ENCODE measurements at regions not wholly inside any gene's neighbourhood (a gene's known extent, or its start where the extent isn't known, plus 50 kb on each side); places are given as distances from the start of the nearest gene placed in this dataset.

- no peaks in the 10 kb centered on the region for H3K27me3 ChIP-seq (ENCODE audit: insufficient read depth)
- H3K9ac ChIP-seq, result no peak overlapping the region
- H3K4me2 ChIP-seq, result no peak overlapping the region
- H3K4me3 ChIP-seq (ENCODE audit: low read depth in 2 of 2, low read length in 1 of 2), result no peak overlapping the region
- H3K27ac ChIP-seq (ENCODE audit: low read depth in 2 of 2, low read length in 1 of 2), result no peak overlapping the region
- POLR2A ChIA-PET, result interaction anchor here (0.8 kb wide), 1 partner anchor 22 kb away, joined by 4 read pairs; no protein-coding TSS in a partner anchor
- no peak for DNase-seq
- TF ChIP-seq YY1 (IDR thresholded peaks at IDR 0.05; ENCODE audit: low read depth) (no peak), RFX5 (IDR thresholded peaks at IDR 0.05; ENCODE audit: low read length) (no peak), MXI1 (IDR thresholded peaks at IDR 0.05; ENCODE audit: low read depth, low read length) (no peak), GATA2 (CRISPR knock-in tag; IDR thresholded peaks at IDR 0.05) (no peak), TCF12 (IDR thresholded peaks at IDR 0.05) (no peak), SIN3A (IDR thresholded peaks at IDR 0.05; ENCODE audit: borderline replicate concordance, low read depth, low read length) (no peak), REST (IDR thresholded peaks at IDR 0.05; ENCODE audit: low read depth, low read length) (no peak), JUND (IDR thresholded peaks at IDR 0.05) (no peak), NRF1 (IDR thresholded peaks at IDR 0.05; ENCODE audit: low read depth, low read length) (no peak), NFIC (IDR thresholded peaks at IDR 0.05; ENCODE audit: borderline replicate concordance) (no peak)
- no peaks in the 10 kb centered on the region for H3K9me3 ChIP-seq
- CTCF ChIA-PET, result interaction anchor here (1.0 kb wide), 1 partner anchor 136 kb away, joined by 3 read pairs; no protein-coding TSS in a partner anchor
- H3K4me1 ChIP-seq (ENCODE audit: control insufficient read depth in 1 of 2, insufficient read depth in 2 of 2, low read depth in 1 of 2, low read length in 1 of 2), result no peaks in the 10 kb centered on the region
- H4K20me1 ChIP-seq (ENCODE audit: insufficient read depth), result no peaks in the 10 kb centered on the region
- no peaks in the 10 kb centered on the region for H3K79me2 ChIP-seq (ENCODE audit: insufficient read depth)
- no peak overlapping the region for H2AFZ ChIP-seq (ENCODE audit: low read depth)
- H3K9me2 ChIP-seq, result no peaks in the 10 kb centered on the region
- no peaks in the 10 kb centered on the region for H3F3A ChIP-seq (replicated peaks; ENCODE audit: insufficient read depth)
- no peaks in the 10 kb centered on the region for H3K36me3 ChIP-seq (replicated peaks in 1 of 2; ENCODE audit: control insufficient read depth in 1 of 2, insufficient read depth in 2 of 2, low read length in 1 of 2)
These were observed 650.7 kb upstream of the HS6ST1 start for GRCh38 chr2:128969374-128969773.

- Histone ChIP-seq H3K4me1 (ENCODE audit: control insufficient read depth in 1 of 2, insufficient read depth in 2 of 2, low read depth in 1 of 2, low read length in 1 of 2) (no peaks in the 10 kb centered on the region), H4K20me1 (ENCODE audit: insufficient read depth) (no peaks in the 10 kb centered on the region), H3K79me2 (ENCODE audit: insufficient read depth) (no peaks in the 10 kb centered on the region), H3K9me3 (no peaks in the 10 kb centered on the region), H3K36me3 (replicated peaks in 1 of 2; ENCODE audit: control insufficient read depth in 1 of 2, insufficient read depth in 2 of 2, low read length in 1 of 2) (no peaks in the 10 kb centered on the region), H3F3A (replicated peaks; ENCODE audit: insufficient read depth) (no peaks in the 10 kb centered on the region), H3K27me3 (ENCODE audit: insufficient read depth) (no peaks in the 10 kb centered on the region), H3K9me2 (no peaks in the 10 kb centered on the region), H3K9ac (no peak overlapping the region), H3K27ac (ENCODE audit: low read depth in 2 of 2, low read length in 1 of 2) (no peak overlapping the region), H3K4me2 (no peak overlapping the region), H3K4me3 (ENCODE audit: low read depth in 2 of 2, low read length in 1 of 2) (no peak overlapping the region), H2AFZ (ENCODE audit: low read depth) (no peak overlapping the region)
- WGBS (ENCODE audit: low lambda C conversion rate), result 17% methylated on average over 10 of the region's 10 CpGs
- POLR2A ChIA-PET, result no interaction called here
- CTCF ChIA-PET, result interaction anchor here (1.2 kb wide), 1 partner anchor 9 kb away, joined by 3 read pairs; no protein-coding TSS in a partner anchor
- DNase-seq, result no peak
- TF ChIP-seq RAD21 (IDR thresholded peaks at IDR 0.05; ENCODE audit: low read length) (no peak), MEF2A (IDR thresholded peaks at IDR 0.05; ENCODE audit: borderline replicate concordance, low read depth) (no peak), JUND (IDR thresholded peaks at IDR 0.05) (no peak), USF1 (IDR thresholded peaks at IDR 0.05; ENCODE audit: borderline replicate concordance, low read depth) (no peak), FOXJ3 (CRISPR knock-in tag; IDR thresholded peaks at IDR 0.05) (no peak), ELF1 (IDR thresholded peaks at IDR 0.05) (no peak), TAF1 (IDR thresholded peaks at IDR 0.05; ENCODE audit: borderline replicate concordance, low read depth, low read length) (no peak), YY1 (IDR thresholded peaks at IDR 0.05; ENCODE audit: low read depth) (no peak), REST (IDR thresholded peaks at IDR 0.05; ENCODE audit: low read depth, low read length) (no peak), GATA2 (CRISPR knock-in tag; IDR thresholded peaks at IDR 0.05) (no peak), USF2 (IDR thresholded peaks at IDR 0.05; ENCODE audit: borderline replicate concordance, low read depth, low read length) (no peak)
These were observed 651.9 kb upstream of the HS6ST1 start for GRCh38 chr2:128970332-128971116.

Measured in SK-N-SH (cell line).